SK-N-SH (cell line): ENCODE measurements at regions not wholly inside any gene's neighbourhood (a gene's known extent, or its start where the extent isn't known, plus 50 kb on each side); places are given as distances from the start of the nearest gene placed in this dataset.

Source experiments
- CTCF ChIP-seq: fragments of 200-600 bp; sonication (generic); IDR thresholded peaks from 2 replicates; pipeline ENCODE4 v1.6.1; 2017; ENCODE audit warnings: antibody characterized with exemption, mild to moderate bottlenecking, moderate library complexity
- NFIC ChIP-seq: IDR thresholded peaks from 2 replicates; pipeline ENCODE4 v1.4.0; 2012; ENCODE audit warnings: borderline replicate concordance
- RAD21 ChIP-seq: IDR thresholded peaks from 2 replicates; pipeline ENCODE4 v1.6.1; 2012; ENCODE audit warnings: mild to moderate bottlenecking, low read length

GRCh38 chr2:239557516-239557915 lies 156.7 kb upstream of the HDAC4 start:
- no peak for TF ChIP-seq CTCF
- no peak for TF ChIP-seq NFIC
- TF ChIP-seq RAD21, result no peak
